Neural progenitor cell (in vitro differentiated cells): ENCODE measurements at regions not wholly inside any gene's neighbourhood (a gene's known extent, or its start where the extent isn't known, plus 50 kb on each side); places are given as distances from the start of the nearest gene placed in this dataset.

ENCODE experiments used
- CTCF ChIP-seq: fragments of 200-600 bp; sonication (generic); IDR thresholded peaks from 2 replicates; pipeline ENCODE4 v1.5.1; 2017; ENCODE audit warnings: antibody characterized with exemption, mild to moderate bottlenecking
- EZH2 ChIP-seq: fragments of 200-600 bp; sonication (generic); IDR thresholded peaks from 2 replicates; pipeline ENCODE4 v1.6.1; 2017; ENCODE audit warnings: antibody characterized with exemption, mild to moderate bottlenecking, moderate library complexity

- TF ChIP-seq CTCF, result no peak
- no peak for TF ChIP-seq EZH2
Measured at GRCh38 chr7:16023046-16023445, 336.6 kb upstream of the MEOX2 start.
